Upper lobe of left lung (tissue), 6 donors: ENCODE measurements at regions not wholly inside any gene's neighbourhood (a gene's known extent, or its start where the extent isn't known, plus 50 kb on each side); places are given as distances from the start of the nearest gene placed in this dataset.

Source experiments
- ATAC-seq, 2 donors: fragments of 200-7000 bp; cut with Tn5 transposase; one replicate each; pipeline ENCODE4 v1.9.1; 2022; ENCODE audit warnings: mild to moderate bottlenecking in 2 of 2, moderate library complexity in 2 of 2; ENCODE audit not compliant: low FRiP score in 2 of 2
- DNase-seq, 2 donors: peaks; one replicate each; pipeline ENCODE4 v3.0.0-alpha.2; 2019 to 2020
- H3K27ac ChIP-seq, 4 donors: fragments of 200-600 bp; sonication (generic); one replicate each; pipeline ENCODE4 v1.5.1; 2016 to 2019
- H3K27me3 ChIP-seq, 4 donors: fragments of 200-600 bp; sonication (generic); one replicate each; pipeline ENCODE4 v1.5.1; 2017 to 2019
- H3K36me3 ChIP-seq, 4 donors: fragments of 200-600 bp; sonication (generic); one replicate each; pipeline ENCODE4 v1.5.1; 2016 to 2019
- H3K4me1 ChIP-seq, 4 donors: fragments of 200-600 bp; sonication (generic); one replicate each; pipeline ENCODE4 v1.5.1; 2018 to 2019
- H3K4me3 ChIP-seq, 4 donors: fragments of 200-600 bp; sonication (generic); one replicate each; pipeline ENCODE4 v1.5.1; 2017 to 2019; ENCODE audit warnings: mild to moderate bottlenecking in 2 of 4, moderate library complexity in 1 of 4
- H3K9me3 ChIP-seq, 4 donors: fragments of 200-600 bp; sonication (generic); one replicate each; pipeline ENCODE4 v1.5.1; 2018 to 2019
- CTCF ChIP-seq, 6 experiments: fragments of 450-650 bp in 4 of 6; fragments of 200-600 bp in 2 of 6; sonication (generic) in 2 of 6; IDR thresholded peaks; one replicate each; pipeline ENCODE4 v1.5.1; 2016 to 2019; ENCODE audit warnings: antibody characterized with exemption in 6 of 6
- EP300 ChIP-seq, 4 donors: sonication (generic); formaldehyde crosslinking; IDR thresholded peaks; one replicate each; pipeline ENCODE4 v1.5.1; 2017; ENCODE audit warnings: antibody characterized with exemption in 4 of 4, control low read depth in 2 of 4
- POLR2A ChIP-seq, 4 donors: fragments of 450-650 bp; IDR thresholded peaks; one replicate each; pipeline ENCODE4 v1.5.1; 2016 to 2017; ENCODE audit warnings: antibody characterized with exemption in 4 of 4, mild to moderate bottlenecking in 2 of 4
- POLR2AphosphoS5 ChIP-seq, 2 donors: sonication (generic); formaldehyde crosslinking; IDR thresholded peaks; one replicate each; pipeline ENCODE4 v1.5.1; 2017; ENCODE audit warnings: antibody characterized with exemption in 2 of 2
- WGBS, 2 donors: methylation state at CpG; one replicate each; pipeline ENCODE4 v1.1.5; 2017 to 2018; 5-methylcytosine and 5-hydroxymethylcytosine counted together
- donor health status: DM: no; HTN: no; CAD: no; lungs with moderate emphysema.
- donor health status: DM: no; HTN: yes; CAD: no; lungs with severe emphysema.

GRCh38 chr2:14313341-14313740 is 319.2 kb upstream of the LRATD1 start:
- TF ChIP-seq POLR2AphosphoS5 (IDR thresholded peaks at IDR 0.05) (no peak), POLR2A (IDR thresholded peaks at IDR 0.05) (no peak), EP300 (IDR thresholded peaks at IDR 0.05) (no peak), CTCF (IDR thresholded peaks at IDR 0.05) (no peak)
- WGBS, 2 donors = 81 to 87% methylated on average over 3 of the region's 3 CpGs
- no peaks in the 10 kb centered on the region for H3K27me3 ChIP-seq
- no peaks in the 10 kb centered on the region for H3K4me1 ChIP-seq
- no peak overlapping the region for H3K27ac ChIP-seq
- ATAC-seq (no peak), DNase-seq (no peak)
- H3K36me3 ChIP-seq = no peaks in the 10 kb centered on the region
- H3K9me3 ChIP-seq = no peaks in the 10 kb centered on the region
- no peak overlapping the region for H3K4me3 ChIP-seq

- H3K4me1 ChIP-seq = no peaks in the 10 kb centered on the region
- no peaks in the 10 kb centered on the region for H3K9me3 ChIP-seq
- H3K27ac ChIP-seq = no peak overlapping the region
- ATAC-seq (no peak), DNase-seq (no peak)
- WGBS, 2 donors = 44 to 67% methylated on average over 1 of the region's 1 CpG
- TF ChIP-seq CTCF (IDR thresholded peaks at IDR 0.05) = no peak
- TF ChIP-seq POLR2AphosphoS5 (IDR thresholded peaks at IDR 0.05) = no peak
- no peak for TF ChIP-seq EP300 (IDR thresholded peaks at IDR 0.05)
- TF ChIP-seq POLR2A (IDR thresholded peaks at IDR 0.05) = no peak
- H3K4me3 ChIP-seq = no peak overlapping the region
- no peaks in the 10 kb centered on the region for H3K36me3 ChIP-seq
- H3K27me3 ChIP-seq = no peaks in the 10 kb centered on the region
Observed at GRCh38 chr2:14316594-14316993, 315.9 kb upstream of the LRATD1 start.

DNA sequence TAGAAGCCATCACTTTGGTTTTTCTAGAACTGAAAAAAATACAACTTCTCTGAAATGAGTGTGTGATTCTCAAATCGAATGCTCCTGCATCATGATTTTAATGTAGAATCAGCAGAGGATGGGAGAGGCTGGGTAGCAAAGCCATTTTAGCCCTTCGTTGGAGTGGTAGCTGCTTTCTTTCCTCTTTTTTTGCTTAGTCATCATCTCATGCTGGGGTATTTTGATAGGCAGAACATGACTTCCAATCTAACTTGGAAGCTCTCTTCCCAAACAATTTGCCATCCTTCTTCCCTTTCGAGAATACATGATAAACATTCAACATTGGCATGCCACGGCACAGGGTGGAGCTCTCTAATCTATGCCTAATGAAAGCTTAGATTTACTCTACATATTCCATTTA is 311.2 kb upstream of the LRATD1 start:
- WGBS, 2 donors = 65 to 73% methylated on average over 4 of the region's 4 CpGs

DNA sequence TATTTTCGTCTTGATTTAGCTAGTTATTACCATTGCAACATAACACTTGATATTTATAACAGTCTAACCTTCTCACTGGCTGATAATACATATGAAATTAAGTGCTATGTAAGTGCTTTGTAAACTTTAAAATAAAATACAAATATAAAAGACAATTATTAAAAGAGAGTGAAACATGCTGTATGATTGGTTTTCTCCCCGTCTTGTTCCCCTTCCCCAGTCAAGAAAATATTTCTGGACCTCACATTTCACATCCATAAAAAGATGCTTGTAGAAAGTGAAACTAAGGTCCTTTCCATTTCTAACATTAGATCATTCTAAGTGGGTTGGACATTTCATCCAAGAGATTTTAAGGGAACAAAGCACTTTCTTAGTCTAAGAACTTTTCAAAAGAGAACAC is 310.2 kb upstream of the LRATD1 start:
- 40 to 41% methylated on average over 2 of the region's 2 CpGs for WGBS, 2 donors
- H3K4me3 ChIP-seq = no peak overlapping the region
- H3K9me3 ChIP-seq = no peaks in the 10 kb centered on the region
- H3K4me1 ChIP-seq = no peaks in the 10 kb centered on the region
- DNase-seq (no peak), ATAC-seq (no peak)
- no peak for TF ChIP-seq CTCF (IDR thresholded peaks at IDR 0.05)
- no peak for TF ChIP-seq POLR2A (IDR thresholded peaks at IDR 0.05)
- TF ChIP-seq EP300 (IDR thresholded peaks at IDR 0.05) = no peak
- TF ChIP-seq POLR2AphosphoS5 (IDR thresholded peaks at IDR 0.05) = no peak
- no peaks in the 10 kb centered on the region for H3K27me3 ChIP-seq
- H3K27ac ChIP-seq = no peak overlapping the region
- no peaks in the 10 kb centered on the region for H3K36me3 ChIP-seq

More for the DNA sequence above, 311.2 kb upstream of the LRATD1 start:
- Histone ChIP-seq H3K9me3 (no peaks in the 10 kb centered on the region), H3K27me3 (no peaks in the 10 kb centered on the region), H3K36me3 (no peaks in the 10 kb centered on the region), H3K27ac (no peak overlapping the region), H3K4me1 (no peaks in the 10 kb centered on the region), H3K4me3 (no peak overlapping the region)
- TF ChIP-seq CTCF (IDR thresholded peaks at IDR 0.05) (no peak), POLR2A (IDR thresholded peaks at IDR 0.05) (no peak), EP300 (IDR thresholded peaks at IDR 0.05) (no peak), POLR2AphosphoS5 (IDR thresholded peaks at IDR 0.05) (no peak)
- no peak for DNase-seq
- ATAC-seq = no peak

- no peak for DNase-seq
- 77 to 83% methylated on average over 2 of the region's 2 CpGs for whole genome bisulfite sequencing, 2 donors
- no peak for ATAC-seq
- no peaks in the 10 kb centered on the region for H3K4me1 ChIP-seq
- H3K36me3 ChIP-seq = no peaks in the 10 kb centered on the region
- H3K27me3 ChIP-seq = no peaks in the 10 kb centered on the region
- TF ChIP-seq POLR2A (IDR thresholded peaks at IDR 0.05) = no peak
- TF ChIP-seq EP300 (IDR thresholded peaks at IDR 0.05) = no peak
- no peak for TF ChIP-seq POLR2AphosphoS5 (IDR thresholded peaks at IDR 0.05)
- TF ChIP-seq CTCF (IDR thresholded peaks at IDR 0.05) = no peak
- no peaks in the 10 kb centered on the region for H3K9me3 ChIP-seq
- no peak overlapping the region for H3K4me3 ChIP-seq
- H3K27ac ChIP-seq = no peak overlapping the region
Observed at GRCh38 chr2:14324308-14324707, 308.2 kb upstream of the LRATD1 start.
